Osteocyte (in vitro differentiated cells): ENCODE measurements at regions not wholly inside any gene's neighbourhood (a gene's known extent, or its start where the extent isn't known, plus 50 kb on each side); places are given as distances from the start of the nearest gene placed in this dataset.

Experiments used
- DNase-seq: peaks from one replicate; pipeline ENCODE4 v3.0.0; 2021; ENCODE audit warnings: mixed read lengths; ENCODE audit not compliant: unreplicated experiment; ENCODE audit errors: extremely low spot score
- H3K27ac Mint-ChIP-seq: one replicate; pipeline ENCODE4 v1.8.0; 2021; ENCODE audit warnings: mild to moderate bottlenecking, mixed read lengths; ENCODE audit not compliant: unreplicated experiment
- H3K27me3 Mint-ChIP-seq: one replicate; pipeline ENCODE4 v1.8.0; 2021; ENCODE audit warnings: mixed read lengths; ENCODE audit not compliant: unreplicated experiment
- H3K36me3 Mint-ChIP-seq: one replicate; pipeline ENCODE4 v1.8.0; 2021; ENCODE audit warnings: mixed read lengths; ENCODE audit not compliant: unreplicated experiment
- H3K4me1 Mint-ChIP-seq: one replicate; pipeline ENCODE4 v1.8.0; 2021; ENCODE audit warnings: mixed read lengths; ENCODE audit not compliant: unreplicated experiment
- H3K4me3 Mint-ChIP-seq: one replicate; pipeline ENCODE4 v1.8.0; 2021; ENCODE audit warnings: mild to moderate bottlenecking, moderate library complexity, mixed read lengths; ENCODE audit not compliant: unreplicated experiment
- H3K9me3 Mint-ChIP-seq: one replicate; pipeline ENCODE4 v1.8.0; 2021; ENCODE audit warnings: mixed read lengths; ENCODE audit not compliant: unreplicated experiment
- TF ChIP-seq, protein P1 (sequence below): fragments of 200-600 bp; sonication (generic); IDR thresholded peaks from 2 replicates; pipeline ENCODE4 v1.5.0; 2021; ENCODE audit warnings: antibody characterized with exemption, mild to moderate bottlenecking, moderate library complexity

DNA sequence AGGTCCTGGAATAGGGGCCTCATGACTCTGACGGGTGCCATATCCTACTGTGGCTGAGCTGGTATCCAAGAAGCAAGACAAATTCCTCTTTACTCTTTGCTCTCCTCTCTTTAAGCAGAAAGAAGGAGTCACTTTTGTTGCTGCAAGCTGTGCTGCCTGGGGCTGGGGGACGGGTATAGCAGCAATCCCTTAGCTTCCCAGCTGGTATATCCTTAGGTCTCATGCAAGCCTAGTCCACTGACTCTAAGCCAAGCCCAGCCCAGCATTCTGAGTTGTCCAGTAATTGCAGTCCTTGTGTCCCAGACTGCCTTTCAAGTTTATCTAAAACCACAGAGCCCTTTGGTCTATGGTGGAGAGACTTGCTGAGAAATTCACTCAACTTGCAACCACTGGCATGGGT lies 893.0 kb upstream of the PRR20A start:
- TF ChIP-seq, protein P1, sequence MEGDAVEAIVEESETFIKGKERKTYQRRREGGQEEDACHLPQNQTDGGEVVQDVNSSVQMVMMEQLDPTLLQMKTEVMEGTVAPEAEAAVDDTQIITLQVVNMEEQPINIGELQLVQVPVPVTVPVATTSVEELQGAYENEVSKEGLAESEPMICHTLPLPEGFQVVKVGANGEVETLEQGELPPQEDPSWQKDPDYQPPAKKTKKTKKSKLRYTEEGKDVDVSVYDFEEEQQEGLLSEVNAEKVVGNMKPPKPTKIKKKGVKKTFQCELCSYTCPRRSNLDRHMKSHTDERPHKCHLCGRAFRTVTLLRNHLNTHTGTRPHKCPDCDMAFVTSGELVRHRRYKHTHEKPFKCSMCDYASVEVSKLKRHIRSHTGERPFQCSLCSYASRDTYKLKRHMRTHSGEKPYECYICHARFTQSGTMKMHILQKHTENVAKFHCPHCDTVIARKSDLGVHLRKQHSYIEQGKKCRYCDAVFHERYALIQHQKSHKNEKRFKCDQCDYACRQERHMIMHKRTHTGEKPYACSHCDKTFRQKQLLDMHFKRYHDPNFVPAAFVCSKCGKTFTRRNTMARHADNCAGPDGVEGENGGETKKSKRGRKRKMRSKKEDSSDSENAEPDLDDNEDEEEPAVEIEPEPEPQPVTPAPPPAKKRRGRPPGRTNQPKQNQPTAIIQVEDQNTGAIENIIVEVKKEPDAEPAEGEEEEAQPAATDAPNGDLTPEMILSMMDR: no peak
- Mint-ChIP-seq H3K27me3 (no peaks in the 10 kb centered on the region), H3K36me3 (no peaks in the 10 kb centered on the region), H3K4me3 (no peak overlapping the region), H3K9me3 (peaks cover 39% of the 10 kb centered on the region), H3K4me1 (no peaks in the 10 kb centered on the region), H3K27ac (no peak overlapping the region)
- DNase-seq: no peak

DNA sequence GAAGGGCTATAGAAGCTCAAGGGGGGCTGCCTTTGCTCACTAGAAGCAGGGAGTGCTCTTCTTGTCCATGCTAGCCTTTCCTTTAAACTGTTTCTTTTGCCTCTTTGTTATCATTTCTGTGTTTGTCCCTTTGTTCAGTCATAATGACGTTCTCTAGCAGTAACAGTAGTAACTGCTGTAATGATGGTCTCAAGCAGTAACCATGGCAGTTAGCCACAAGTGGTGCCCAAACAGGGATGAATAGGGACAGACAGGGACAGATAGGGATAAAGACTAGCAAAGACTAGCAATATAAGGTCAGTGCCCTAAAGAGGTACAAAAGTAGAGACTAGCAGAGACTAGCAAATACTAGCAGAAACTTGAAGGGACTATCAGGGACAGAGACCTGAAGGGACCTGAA lies 869.0 kb upstream of the PRR20A start:
- TF ChIP-seq, protein P1: no peak
- Mint-ChIP-seq H3K27ac (no peak overlapping the region), H3K27me3 (no peaks in the 10 kb centered on the region), H3K36me3 (no peaks in the 10 kb centered on the region), H3K9me3 (peaks cover 16% of the 10 kb centered on the region), H3K4me1 (no peaks in the 10 kb centered on the region), H3K4me3 (no peak overlapping the region)
- DNase-seq: no peak

DNA sequence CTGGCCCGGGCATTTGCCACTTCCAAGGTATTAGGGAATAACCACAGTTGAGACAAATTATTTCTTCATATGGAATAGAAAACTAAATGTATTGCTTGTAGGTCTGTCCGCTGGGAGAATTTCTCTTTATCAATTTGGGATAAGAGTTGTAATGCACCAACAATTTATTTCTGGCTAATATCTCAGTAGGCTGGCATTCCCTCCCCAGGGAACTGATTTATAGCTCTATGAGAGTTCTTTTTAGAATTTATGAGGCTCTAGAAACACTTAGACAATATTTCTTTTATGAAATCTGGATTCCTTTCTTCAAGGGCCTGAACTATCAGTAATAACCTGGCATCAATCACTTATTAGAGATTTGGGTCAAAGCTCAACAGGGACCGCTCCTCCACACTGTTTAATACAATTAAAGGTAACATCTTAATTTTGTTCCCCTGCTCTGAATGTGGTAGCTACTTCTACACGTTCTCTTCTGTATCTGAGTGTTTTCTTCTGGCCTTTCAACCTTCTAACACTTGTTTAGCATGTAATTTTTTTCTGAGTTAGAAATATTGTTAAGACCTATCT lies 857.4 kb upstream of the PRR20A start:
- Mint-ChIP-seq H3K27ac (no peak overlapping the region), H3K4me3 (no peak overlapping the region), H3K4me1 (no peaks in the 10 kb centered on the region), H3K27me3 (no peaks in the 10 kb centered on the region), H3K36me3 (no peaks in the 10 kb centered on the region), H3K9me3 (peaks cover 35% of the 10 kb centered on the region)
- no peak for DNase-seq
- TF ChIP-seq, protein P1: no peak

DNA sequence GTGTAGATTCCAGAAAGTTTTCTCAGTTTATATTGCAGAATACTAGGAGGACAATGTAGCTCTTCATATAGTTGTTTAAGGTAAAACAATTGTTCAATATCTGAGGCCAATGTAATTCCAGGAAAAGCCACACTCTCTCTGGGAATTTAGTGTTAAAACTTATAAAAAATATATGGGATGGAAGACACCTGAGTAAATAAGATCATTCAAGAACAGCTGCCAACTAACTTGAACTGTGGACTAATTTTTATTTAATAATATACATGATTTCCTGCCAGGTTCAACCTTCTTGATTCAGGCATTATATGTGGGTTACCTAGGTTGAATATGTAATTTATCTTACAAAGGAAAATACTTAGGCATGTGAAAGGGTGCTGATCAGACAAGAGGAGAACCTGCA lies 841.1 kb upstream of the PRR20A start:
- Mint-ChIP-seq H3K4me3 (no peak overlapping the region), H3K9me3 (no peaks in the 10 kb centered on the region), H3K36me3 (no peaks in the 10 kb centered on the region)

DNA sequence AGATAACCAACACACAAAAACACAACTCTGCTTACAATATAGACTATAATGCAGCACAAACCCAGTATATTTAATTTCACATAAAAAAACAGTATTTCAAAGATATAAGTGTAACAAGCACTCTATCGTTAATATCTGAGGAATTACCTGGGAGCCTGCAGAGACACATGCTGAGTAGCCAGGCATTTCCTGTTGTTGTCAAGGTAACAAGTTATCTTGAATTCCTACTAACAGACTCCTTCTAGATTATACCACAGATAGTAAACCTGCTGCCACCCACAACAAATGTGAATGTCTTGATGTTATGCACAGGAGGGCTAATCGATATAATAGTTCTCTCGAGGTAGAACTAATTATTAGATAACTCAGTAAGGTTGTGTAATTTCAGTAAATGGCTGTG lies 826.0 kb upstream of the PRR20A start:
- H3K4me3 Mint-ChIP-seq: no peak overlapping the region

More for the DNA sequence above, 841.1 kb upstream of the PRR20A start:
- TF ChIP-seq, protein P1: no peak
- DNase-seq: no peak
- Mint-ChIP-seq H3K27me3 (no peaks in the 10 kb centered on the region), H3K27ac (no peak overlapping the region), H3K4me1 (no peaks in the 10 kb centered on the region)

More for the DNA sequence above, 826.0 kb upstream of the PRR20A start:
- Mint-ChIP-seq H3K36me3 (no peaks in the 10 kb centered on the region), H3K9me3 (no peaks in the 10 kb centered on the region), H3K4me1 (no peaks in the 10 kb centered on the region), H3K27me3 (peaks cover 2% of the 10 kb centered on the region), H3K27ac (no peak overlapping the region)
- TF ChIP-seq, protein P1: no peak
- no peak for DNase-seq
